ENCODE measurements at regions not wholly inside any gene's neighbourhood (a gene's known extent, or its start where the extent isn't known, plus 50 kb on each side); places are given as distances from the start of the nearest gene placed in this dataset.

DNA sequence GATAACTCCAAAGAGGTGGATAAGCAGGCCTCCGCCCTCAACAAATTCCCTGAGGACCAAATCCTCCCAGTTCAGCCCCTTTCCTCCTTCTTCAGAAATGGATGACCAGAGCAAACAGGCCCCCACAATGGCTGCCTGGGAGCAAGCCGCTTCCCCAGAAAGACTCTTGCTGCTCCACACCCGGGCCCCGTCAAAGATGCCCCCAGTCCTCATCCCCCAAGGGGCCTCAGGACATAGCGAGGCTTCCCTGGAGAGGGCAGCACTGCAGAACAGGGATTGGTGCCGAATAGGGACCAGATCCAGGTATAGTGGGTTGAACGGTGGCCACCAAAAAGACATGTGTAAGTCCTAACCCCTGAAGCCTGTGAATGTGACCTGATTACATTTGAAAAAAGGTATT, 502.3 kb downstream of the SHQ1 start:
- no peak for TF ChIP-seq POLR2A (IDR thresholded peaks at IDR 0.05)
- TF ChIP-seq, protein P1, sequence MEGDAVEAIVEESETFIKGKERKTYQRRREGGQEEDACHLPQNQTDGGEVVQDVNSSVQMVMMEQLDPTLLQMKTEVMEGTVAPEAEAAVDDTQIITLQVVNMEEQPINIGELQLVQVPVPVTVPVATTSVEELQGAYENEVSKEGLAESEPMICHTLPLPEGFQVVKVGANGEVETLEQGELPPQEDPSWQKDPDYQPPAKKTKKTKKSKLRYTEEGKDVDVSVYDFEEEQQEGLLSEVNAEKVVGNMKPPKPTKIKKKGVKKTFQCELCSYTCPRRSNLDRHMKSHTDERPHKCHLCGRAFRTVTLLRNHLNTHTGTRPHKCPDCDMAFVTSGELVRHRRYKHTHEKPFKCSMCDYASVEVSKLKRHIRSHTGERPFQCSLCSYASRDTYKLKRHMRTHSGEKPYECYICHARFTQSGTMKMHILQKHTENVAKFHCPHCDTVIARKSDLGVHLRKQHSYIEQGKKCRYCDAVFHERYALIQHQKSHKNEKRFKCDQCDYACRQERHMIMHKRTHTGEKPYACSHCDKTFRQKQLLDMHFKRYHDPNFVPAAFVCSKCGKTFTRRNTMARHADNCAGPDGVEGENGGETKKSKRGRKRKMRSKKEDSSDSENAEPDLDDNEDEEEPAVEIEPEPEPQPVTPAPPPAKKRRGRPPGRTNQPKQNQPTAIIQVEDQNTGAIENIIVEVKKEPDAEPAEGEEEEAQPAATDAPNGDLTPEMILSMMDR (IDR thresholded peaks at IDR 0.05) = no peak

Data from gastroesophageal sphincter (tissue), 3 donors.